ENCODE measurements at regions not wholly inside any gene's neighbourhood (a gene's known extent, or its start where the extent isn't known, plus 50 kb on each side); places are given as distances from the start of the nearest gene placed in this dataset.

DNA sequence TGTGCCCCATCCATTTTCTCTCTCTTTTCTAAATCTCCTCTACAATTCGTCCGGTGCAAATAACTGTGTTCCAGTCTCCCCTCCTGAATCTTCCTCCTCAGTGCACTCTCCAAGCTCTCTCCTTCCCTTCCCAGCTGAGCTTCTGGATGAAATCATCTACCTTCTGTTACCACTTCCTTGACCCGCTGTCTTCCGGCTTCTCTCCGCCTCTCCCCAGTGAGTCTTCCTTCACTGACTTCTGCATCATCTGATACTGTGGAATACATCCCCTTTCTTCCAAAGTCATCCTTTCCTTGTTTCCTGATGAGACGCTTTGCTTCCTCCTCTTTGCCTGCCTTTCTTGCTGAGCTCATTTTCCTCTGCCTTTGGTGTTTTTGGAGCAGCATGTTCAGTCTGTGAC is 96.9 kb downstream of the MAB21L3 start:
- no peak overlapping the region for H3K23ac ChIP-seq (ENCODE audit: low read length in 2 of 2)
- H3K14ac ChIP-seq (ENCODE audit: low read length in 2 of 2), result no peak overlapping the region
- no peak overlapping the region for H3K27ac ChIP-seq (ENCODE audit: low read length, poor library complexity, severe bottlenecking)
- no peaks in the 10 kb centered on the region for H3K36me3 ChIP-seq (ENCODE audit: control insufficient read depth in 1 of 2, insufficient read depth in 2 of 2, low read depth in 1 of 2, low read length in 2 of 2)
- no peak overlapping the region for H4K91ac ChIP-seq (ENCODE audit: low read length)
- no peak overlapping the region for H3K18ac ChIP-seq (ENCODE audit: low read depth in 1 of 2, low read length in 2 of 2)
- no peak overlapping the region for H3K4me3 ChIP-seq (ENCODE audit: insufficient read depth in 1 of 2, low read depth in 1 of 2, low read length in 2 of 2)
- no peak overlapping the region for H2AFZ ChIP-seq (ENCODE audit: low read depth, low read length)
- H3K9me3 ChIP-seq (ENCODE audit: control insufficient read depth, low read length), result peaks cover 3% of the 10 kb centered on the region
- H2AK5ac ChIP-seq (ENCODE audit: low read length, severe bottlenecking), result no peak overlapping the region
- no peak overlapping the region for H3K4ac ChIP-seq (ENCODE audit: low read depth in 1 of 2, low read length in 2 of 2)
- H2BK12ac ChIP-seq (ENCODE audit: low read length in 2 of 2), result no peak overlapping the region
- no peak overlapping the region for H4K8ac ChIP-seq (ENCODE audit: low read length)
- H2BK15ac ChIP-seq (ENCODE audit: low read depth, poor library complexity, severe bottlenecking), result no peak overlapping the region
- H3K27me3 ChIP-seq (ENCODE audit: control insufficient read depth in 1 of 2, insufficient read depth in 1 of 2, low read length in 2 of 2), result peaks cover 11 to 24% of the 10 kb centered on the region in 2 experiments
- no peaks in the 10 kb centered on the region for H3K4me1 ChIP-seq (ENCODE audit: control insufficient read depth, insufficient read depth, low read depth, low read length)
- no peak overlapping the region for H2BK120ac ChIP-seq (ENCODE audit: low read depth, low read length)
- no peak overlapping the region for H2BK5ac ChIP-seq (ENCODE audit: low read depth, low read length, poor library complexity, severe bottlenecking)
- DNase-seq, result no peak
- no peak overlapping the region for H3K4me2 ChIP-seq (ENCODE audit: low read length, poor library complexity, severe bottlenecking)
- 87% methylated on average over 6 of the region's 6 CpGs for WGBS
- H3K9ac ChIP-seq (ENCODE audit: low read length), result no peak overlapping the region
- no peaks in the 10 kb centered on the region for H3K79me1 ChIP-seq (replicated peaks; ENCODE audit: low read length, poor library complexity, severe bottlenecking)

- H3K79me1 ChIP-seq (replicated peaks; ENCODE audit: low read length, poor library complexity, severe bottlenecking), result no peaks in the 10 kb centered on the region
- no peak overlapping the region for H3K4me2 ChIP-seq (ENCODE audit: low read length, poor library complexity, severe bottlenecking)
- WGBS, result 88% methylated on average over 4 of the region's 5 CpGs
- H3K27ac ChIP-seq (ENCODE audit: low read length, poor library complexity, severe bottlenecking), result no peak overlapping the region
- no peak overlapping the region for H3K23ac ChIP-seq (ENCODE audit: low read length in 2 of 2)
- H2BK120ac ChIP-seq (ENCODE audit: low read depth, low read length), result no peak overlapping the region
- H3K4me3 ChIP-seq (ENCODE audit: insufficient read depth in 1 of 2, low read depth in 1 of 2, low read length in 2 of 2), result no peak overlapping the region
- no peaks in the 10 kb centered on the region for H3K36me3 ChIP-seq (ENCODE audit: control insufficient read depth in 1 of 2, insufficient read depth in 2 of 2, low read depth in 1 of 2, low read length in 2 of 2)
- H2BK15ac ChIP-seq (ENCODE audit: low read depth, poor library complexity, severe bottlenecking), result no peak overlapping the region
- H2BK5ac ChIP-seq (ENCODE audit: low read depth, low read length, poor library complexity, severe bottlenecking), result no peak overlapping the region
- no peak overlapping the region for H2AFZ ChIP-seq (ENCODE audit: low read depth, low read length)
- no peak overlapping the region for H2BK12ac ChIP-seq (ENCODE audit: low read length in 2 of 2)
- H3K9me3 ChIP-seq (ENCODE audit: control insufficient read depth, low read length), result peaks cover 3% of the 10 kb centered on the region
- peaks cover 11 to 21% of the 10 kb centered on the region in 2 experiments for H3K27me3 ChIP-seq (ENCODE audit: control insufficient read depth in 1 of 2, insufficient read depth in 1 of 2, low read length in 2 of 2)
- H3K4me1 ChIP-seq (ENCODE audit: control insufficient read depth, insufficient read depth, low read depth, low read length), result no peaks in the 10 kb centered on the region
- H3K18ac ChIP-seq (ENCODE audit: low read depth in 1 of 2, low read length in 2 of 2), result no peak overlapping the region
- no peak for DNase-seq
- H2AK5ac ChIP-seq (ENCODE audit: low read length, severe bottlenecking), result no peak overlapping the region
- H4K8ac ChIP-seq (ENCODE audit: low read length), result no peak overlapping the region
- no peak overlapping the region for H3K4ac ChIP-seq (ENCODE audit: low read depth in 1 of 2, low read length in 2 of 2)
- no peak overlapping the region for H3K14ac ChIP-seq (ENCODE audit: low read length in 2 of 2)
- no peak overlapping the region for H4K91ac ChIP-seq (ENCODE audit: low read length)
- no peak overlapping the region for H3K9ac ChIP-seq (ENCODE audit: low read length)
Measured at GRCh38 chr1:116211294-116211693, 100.1 kb downstream of the MAB21L3 start.

- Histone ChIP-seq H3K36me3 (ENCODE audit: control insufficient read depth in 1 of 2, insufficient read depth in 2 of 2, low read depth in 1 of 2, low read length in 2 of 2) (no peaks in the 10 kb centered on the region), H4K8ac (ENCODE audit: low read length) (no peak overlapping the region), H3K9ac (ENCODE audit: low read length) (no peak overlapping the region), H3K79me1 (replicated peaks; ENCODE audit: low read length, poor library complexity, severe bottlenecking) (no peaks in the 10 kb centered on the region), H2AFZ (ENCODE audit: low read depth, low read length) (no peak overlapping the region), H3K4me2 (ENCODE audit: low read length, poor library complexity, severe bottlenecking) (no peak overlapping the region), H3K18ac (ENCODE audit: low read depth in 1 of 2, low read length in 2 of 2) (no peak overlapping the region), H3K4me1 (ENCODE audit: control insufficient read depth, insufficient read depth, low read depth, low read length) (no peaks in the 10 kb centered on the region), H3K9me3 (ENCODE audit: control insufficient read depth, low read length) (no peaks in the 10 kb centered on the region), H3K27me3 (ENCODE audit: control insufficient read depth in 1 of 2, insufficient read depth in 1 of 2, low read length in 2 of 2) (peaks cover 20 to 34% of the 10 kb centered on the region in 2 experiments), H2AK5ac (ENCODE audit: low read length, severe bottlenecking) (no peak overlapping the region), H2BK120ac (ENCODE audit: low read depth, low read length) (no peak overlapping the region), H3K14ac (ENCODE audit: low read length in 2 of 2) (no peak overlapping the region), H3K23ac (ENCODE audit: low read length in 2 of 2) (no peak overlapping the region), H3K27ac (ENCODE audit: low read length, poor library complexity, severe bottlenecking) (no peak overlapping the region), H2BK12ac (ENCODE audit: low read length in 2 of 2) (no peak overlapping the region), H2BK5ac (ENCODE audit: low read depth, low read length, poor library complexity, severe bottlenecking) (no peak overlapping the region), H4K91ac (ENCODE audit: low read length) (no peak overlapping the region), H2BK15ac (ENCODE audit: low read depth, poor library complexity, severe bottlenecking) (no peak overlapping the region), H3K4me3 (ENCODE audit: insufficient read depth in 1 of 2, low read depth in 1 of 2, low read length in 2 of 2) (no peak overlapping the region), H3K4ac (ENCODE audit: low read depth in 1 of 2, low read length in 2 of 2) (no peak overlapping the region)
- no peak for DNase-seq
- 90% methylated on average over 6 of the region's 6 CpGs for WGBS
Measured at GRCh38 chr1:116218922-116219321, 107.7 kb downstream of the MAB21L3 start.

DNA sequence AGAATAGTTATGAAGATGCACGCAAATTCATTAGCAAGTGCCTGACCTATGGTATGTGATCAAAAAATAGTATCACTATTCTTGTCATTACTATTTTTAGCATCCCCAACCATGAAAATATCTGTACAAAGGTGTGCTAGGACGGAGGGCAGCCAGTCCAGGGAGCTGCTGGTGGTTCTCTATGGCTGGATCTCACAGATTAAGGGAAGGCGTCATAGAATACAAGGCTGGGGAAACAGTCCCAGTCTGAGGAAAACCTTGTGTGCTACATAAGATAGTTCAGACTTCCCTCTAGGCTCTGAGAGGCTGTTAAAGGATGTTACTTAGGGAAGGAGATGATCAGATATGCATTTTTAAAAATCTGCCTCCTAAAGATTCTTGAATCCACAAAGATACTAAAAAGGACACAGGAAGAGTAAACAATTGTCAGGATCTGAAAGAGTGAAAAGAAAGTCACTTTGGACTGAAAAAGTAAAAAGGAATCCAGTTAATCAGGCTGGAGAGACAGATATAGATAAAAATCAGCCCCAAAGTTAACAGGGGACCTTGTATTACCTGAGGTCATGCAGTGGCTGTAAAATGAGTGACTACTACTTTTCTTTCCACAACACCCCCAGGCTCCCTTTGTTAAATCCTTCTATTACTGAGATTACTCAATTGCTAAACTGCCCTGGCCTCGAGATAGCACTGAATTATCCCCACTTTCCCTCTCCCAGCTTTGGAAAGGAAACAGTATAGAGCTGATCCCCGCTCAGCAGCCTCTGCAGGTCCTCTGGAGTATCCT is 108.6 kb downstream of the MAB21L3 start:
- Histone ChIP-seq H3K4ac (ENCODE audit: low read depth in 1 of 2, low read length in 2 of 2) (no peak overlapping the region), H3K79me1 (replicated peaks; ENCODE audit: low read length, poor library complexity, severe bottlenecking) (no peaks in the 10 kb centered on the region), H3K14ac (ENCODE audit: low read length in 2 of 2) (no peak overlapping the region), H4K91ac (ENCODE audit: low read length) (no peak overlapping the region), H3K4me3 (ENCODE audit: insufficient read depth in 1 of 2, low read depth in 1 of 2, low read length in 2 of 2) (no peak overlapping the region), H2AFZ (ENCODE audit: low read depth, low read length) (no peak overlapping the region), H2BK120ac (ENCODE audit: low read depth, low read length) (no peak overlapping the region), H2BK12ac (ENCODE audit: low read length in 2 of 2) (no peak overlapping the region), H2BK5ac (ENCODE audit: low read depth, low read length, poor library complexity, severe bottlenecking) (no peak overlapping the region), H2BK15ac (ENCODE audit: low read depth, poor library complexity, severe bottlenecking) (no peak overlapping the region), H3K9ac (ENCODE audit: low read length) (no peak overlapping the region), H3K18ac (ENCODE audit: low read depth in 1 of 2, low read length in 2 of 2) (no peak overlapping the region), H3K23ac (ENCODE audit: low read length in 2 of 2) (no peak overlapping the region), H3K4me2 (ENCODE audit: low read length, poor library complexity, severe bottlenecking) (no peak overlapping the region), H3K27me3 (ENCODE audit: control insufficient read depth in 1 of 2, insufficient read depth in 1 of 2, low read length in 2 of 2) (peaks cover 24 to 38% of the 10 kb centered on the region in 2 experiments), H3K36me3 (ENCODE audit: control insufficient read depth in 1 of 2, insufficient read depth in 2 of 2, low read depth in 1 of 2, low read length in 2 of 2) (no peaks in the 10 kb centered on the region), H2AK5ac (ENCODE audit: low read length, severe bottlenecking) (no peak overlapping the region), H4K8ac (ENCODE audit: low read length) (no peak overlapping the region), H3K9me3 (ENCODE audit: control insufficient read depth, low read length) (no peaks in the 10 kb centered on the region), H3K4me1 (ENCODE audit: control insufficient read depth, insufficient read depth, low read depth, low read length) (no peaks in the 10 kb centered on the region), H3K27ac (ENCODE audit: low read length, poor library complexity, severe bottlenecking) (no peak overlapping the region)
- WGBS, result 73% methylated on average over 3 of the region's 5 CpGs
- DNase-seq, result no peak

Data from mesenchymal stem cell (in vitro differentiated cells and primary cell).